Naive thymus-derived CD4-positive, alpha-beta T cell (primary cell): ENCODE measurements at regions not wholly inside any gene's neighbourhood (a gene's known extent, or its start where the extent isn't known, plus 50 kb on each side); places are given as distances from the start of the nearest gene placed in this dataset.

Source experiments
- ATAC-seq: fragments of 150-1000 bp; cut with Tn5 transposase; 2 replicates; pipeline ENCODE4 v1.10.0; 2021; ENCODE audit warnings: mild to moderate bottlenecking, moderate library complexity
- CTCF ChIA-PET: fragments of 350-600 bp; sonication (Branson Sonifier 250); formaldehyde crosslinking; loops from one replicate; lab custom pipeline; 2021; ENCODE audit warnings: antibody characterized with exemption; lab: Charles Lee
- POLR2A ChIA-PET: fragments of 350-600 bp; sonication (Branson Sonifier 250); formaldehyde crosslinking; loops from one replicate; lab custom pipeline; 2021; ENCODE audit warnings: antibody characterized with exemption, inconsistent platforms; lab: Charles Lee
- DNase-seq, 9 donors: peaks; one replicate each; pipeline versions ENCODE4 v3.0.0 to v3.0.0-alpha.2; 2020 to 2022; ENCODE audit warnings: mixed read lengths in 1 of 9
- H3K27ac ChIP-seq: one replicate; pipeline ENCODE4 v1.7.0; 2013; ENCODE audit warnings: mild to moderate bottlenecking, low read depth, low read length, moderate library complexity
- H3K27me3 ChIP-seq, 2 donors: one replicate each; pipeline ENCODE4 v1.7.0; 2013; ENCODE audit warnings: low read length in 2 of 2, mild to moderate bottlenecking in 2 of 2, moderate library complexity in 2 of 2; ENCODE audit not compliant: control insufficient read depth in 2 of 2, insufficient read depth in 2 of 2
- H3K36me3 ChIP-seq, 3 experiments: 1 replicate in 2 of 3; 2 replicates in 1 of 3; pipeline ENCODE4 v1.7.0; 2013; ENCODE audit warnings: low read length in 3 of 3, mild to moderate bottlenecking in 3 of 3, moderate library complexity in 1 of 3; ENCODE audit not compliant: insufficient read depth in 3 of 3, control insufficient read depth in 2 of 3
- H3K4me1 ChIP-seq, 2 donors: one replicate each; pipeline ENCODE4 v1.7.0; 2013; ENCODE audit warnings: low read length in 2 of 2, mild to moderate bottlenecking in 2 of 2, moderate library complexity in 1 of 2; ENCODE audit not compliant: control insufficient read depth in 2 of 2, insufficient read depth in 2 of 2
- H3K4me3 ChIP-seq: 2 replicates; pipeline ENCODE4 v1.7.0; 2013; ENCODE audit warnings: mild to moderate bottlenecking, low read length
- H3K9me3 ChIP-seq, 3 experiments: 1 replicate in 2 of 3; 2 replicates in 1 of 3; pipeline ENCODE4 v1.7.0; 2013; ENCODE audit warnings: low read length in 3 of 3; ENCODE audit not compliant: control insufficient read depth in 2 of 3
- H3K27ac Mint-ChIP-seq, 9 donors: one replicate each; pipeline ENCODE4 v1.8.0; 2020 to 2022; ENCODE audit warnings: mixed read lengths in 9 of 9, mild to moderate bottlenecking in 8 of 9, moderate library complexity in 5 of 9, inconsistent platforms in 2 of 9
- H3K27me3 Mint-ChIP-seq, 5 donors: one replicate each; pipeline ENCODE4 v1.8.0; 2021 to 2022; ENCODE audit warnings: mixed read lengths in 5 of 5, mild to moderate bottlenecking in 1 of 5
- H3K36me3 Mint-ChIP-seq, 5 donors: one replicate each; pipeline ENCODE4 v1.8.0; 2020 to 2022; ENCODE audit warnings: mixed read lengths in 5 of 5, mild to moderate bottlenecking in 3 of 5, inconsistent platforms in 1 of 5
- H3K4me1 Mint-ChIP-seq, 7 donors: one replicate each; pipeline ENCODE4 v1.8.0; 2020 to 2022; ENCODE audit warnings: mixed read lengths in 7 of 7, mild to moderate bottlenecking in 3 of 7, inconsistent platforms in 1 of 7
- H3K4me3 Mint-ChIP-seq, 10 donors: one replicate each; pipeline ENCODE4 v1.8.0; 2020 to 2022; ENCODE audit warnings: mild to moderate bottlenecking in 10 of 10, mixed read lengths in 10 of 10, moderate library complexity in 6 of 10, inconsistent platforms in 2 of 10
- H3K9me3 Mint-ChIP-seq, 11 donors: one replicate each; pipeline ENCODE4 v1.8.0; 2020 to 2022; ENCODE audit warnings: mixed read lengths in 11 of 11, mild to moderate bottlenecking in 4 of 11, inconsistent platforms in 1 of 11, moderate library complexity in 1 of 11
- intact Hi-C, 2 donors: fragments of 100-400 bp; cut with micrococcal nuclease; formaldehyde crosslinking; loops; one replicate each; pipeline ENCODE4 v1.15.1; 2023

DNA sequence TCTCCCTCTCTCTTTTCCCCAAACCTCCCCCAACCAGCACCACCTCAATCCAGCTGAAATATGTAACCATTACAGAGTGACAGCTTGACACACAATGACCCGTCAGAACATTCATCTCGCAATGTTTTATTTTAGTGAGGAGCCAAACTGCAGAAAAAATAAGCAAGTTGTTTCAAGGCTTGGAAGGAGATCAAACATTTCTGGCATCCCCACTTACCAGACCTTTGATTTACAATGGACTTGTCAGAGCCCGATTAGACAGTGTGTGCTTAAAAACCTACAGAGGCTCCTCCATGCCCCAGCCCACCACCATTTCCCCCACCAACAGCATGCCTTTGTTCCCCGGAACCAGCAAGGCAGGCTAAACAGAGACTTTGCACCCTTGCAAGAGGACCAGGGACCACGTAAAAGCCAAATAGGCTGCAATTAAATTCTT is 382.8 kb upstream of the ZNF507 start:
- no peaks in the 10 kb centered on the region for H3K36me3 Mint-ChIP-seq
- intact Hi-C loops, result no loop called here
- no peaks in the 10 kb centered on the region for H3K36me3 ChIP-seq
- ChIA-PET POLR2A (no interaction called here), CTCF (no interaction called here)
- H3K4me3 ChIP-seq, result no peak overlapping the region
- H3K27me3 Mint-ChIP-seq, result peaks cover 0 to 7% (median 0%) of the 10 kb centered on the region in 5 donors
- no peaks in the 10 kb centered on the region for H3K9me3 ChIP-seq
- H3K9me3 Mint-ChIP-seq, result peaks cover 0 to 16% (median 2%) of the 10 kb centered on the region in 11 donors
- no peak overlapping the region for H3K27ac Mint-ChIP-seq
- H3K4me1 ChIP-seq, result no peaks in the 10 kb centered on the region
- H3K27me3 ChIP-seq, result no peaks in the 10 kb centered on the region
- H3K27ac ChIP-seq, result no peak overlapping the region
- DNase-seq, result no peak
- H3K4me3 Mint-ChIP-seq, result no peak overlapping the region
- H3K4me1 Mint-ChIP-seq, result no peaks in the 10 kb centered on the region
- no peak for ATAC-seq

DNA sequence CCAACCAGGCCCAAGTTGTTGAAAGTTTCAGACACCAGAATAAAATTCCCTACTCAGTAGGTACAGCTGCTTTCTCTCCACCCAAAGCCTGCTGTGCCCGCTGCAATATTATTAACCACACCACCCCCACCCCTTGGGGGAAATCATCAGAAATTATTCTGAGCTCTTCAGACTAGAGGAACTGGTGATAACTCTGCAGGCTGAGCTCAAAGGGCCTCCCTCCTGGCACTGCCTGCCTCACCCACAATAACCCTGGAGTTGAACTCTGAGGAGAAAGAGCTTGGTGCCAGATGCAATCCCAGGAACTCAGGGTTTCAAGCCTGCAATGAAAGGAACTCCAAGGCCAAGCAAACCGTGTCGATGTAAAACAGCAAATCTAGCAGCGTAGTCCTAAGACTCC is 381.7 kb upstream of the ZNF507 start:
- Mint-ChIP-seq H3K4me3 (no peak overlapping the region), H3K27ac (no peak overlapping the region), H3K9me3 (peaks cover 0 to 20% (median 0%) of the 10 kb centered on the region in 11 donors), H3K27me3 (peaks cover 0 to 7% (median 0%) of the 10 kb centered on the region in 5 donors), H3K36me3 (no peaks in the 10 kb centered on the region), H3K4me1 (no peaks in the 10 kb centered on the region)
- H3K4me1 ChIP-seq, result no peaks in the 10 kb centered on the region
- no peak overlapping the region for H3K4me3 ChIP-seq
- no peaks in the 10 kb centered on the region for H3K9me3 ChIP-seq
- H3K36me3 ChIP-seq, result no peaks in the 10 kb centered on the region
- no peak for DNase-seq
- no peak overlapping the region for H3K27ac ChIP-seq
- POLR2A ChIA-PET, result no interaction called here
- ATAC-seq, result no peak
- H3K27me3 ChIP-seq, result no peaks in the 10 kb centered on the region
- CTCF ChIA-PET, result no interaction called here
- intact Hi-C loops, result no loop called here

DNA sequence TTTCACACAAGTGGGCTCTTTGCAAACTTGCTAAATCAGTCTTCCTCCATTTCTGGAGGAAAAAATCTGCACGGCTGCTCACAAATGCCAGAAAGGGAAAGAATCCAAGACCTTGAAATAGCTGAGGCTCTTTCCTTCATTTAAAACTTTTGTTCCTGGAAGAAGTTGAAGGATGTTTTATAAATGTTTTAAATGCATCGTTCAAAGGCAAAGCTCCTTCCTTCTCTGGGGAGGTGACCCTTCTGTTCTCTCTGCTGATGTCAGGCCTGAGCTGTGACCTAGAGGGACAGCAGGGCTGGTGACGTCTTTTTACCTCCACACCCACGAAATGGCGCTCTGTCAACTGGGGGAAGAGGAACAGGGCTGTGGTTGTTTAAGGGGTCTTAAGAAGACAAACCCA is 376.4 kb upstream of the ZNF507 start:
- H3K36me3 ChIP-seq, result no peaks in the 10 kb centered on the region
- Mint-ChIP-seq H3K27ac (no peak overlapping the region), H3K27me3 (peaks cover 0 to 10% (median 0%) of the 10 kb centered on the region in 5 donors), H3K4me1 (no peaks in the 10 kb centered on the region), H3K9me3 (peaks cover 0 to 11% (median 0%) of the 10 kb centered on the region in 11 donors), H3K4me3 (no peak overlapping the region), H3K36me3 (no peaks in the 10 kb centered on the region)
- ATAC-seq (no peak), DNase-seq (no peak)
- H3K27me3 ChIP-seq, result no peaks in the 10 kb centered on the region
- no peak overlapping the region for H3K27ac ChIP-seq
- no peak overlapping the region for H3K4me3 ChIP-seq
- POLR2A ChIA-PET, result no interaction called here
- CTCF ChIA-PET, result no interaction called here
- no peaks in the 10 kb centered on the region for H3K9me3 ChIP-seq
- H3K4me1 ChIP-seq, result no peaks in the 10 kb centered on the region
- intact Hi-C loops, result no loop called here

DNA sequence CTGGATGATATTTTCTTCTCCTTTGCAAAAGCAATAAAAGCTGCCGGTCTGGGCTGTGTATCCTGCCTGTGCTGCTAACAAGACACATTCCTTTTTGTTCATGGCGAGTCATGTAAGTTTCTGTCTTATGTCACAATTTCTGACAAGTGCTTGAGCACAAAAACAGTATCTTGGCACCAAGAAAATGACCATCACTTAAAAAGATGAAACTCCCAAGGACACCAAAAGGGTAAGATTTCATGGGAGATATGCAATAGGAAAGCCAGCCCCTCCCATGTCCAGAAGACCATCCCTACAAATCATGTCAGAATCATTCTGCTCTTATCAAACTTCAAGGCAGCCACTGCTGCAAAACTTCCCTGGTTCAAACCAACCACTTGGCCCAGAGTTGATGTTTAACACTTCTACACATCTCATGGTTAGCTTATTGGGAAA is 375.4 kb upstream of the ZNF507 start:
- Histone ChIP-seq H3K4me1 (no peaks in the 10 kb centered on the region), H3K27me3 (no peaks in the 10 kb centered on the region), H3K4me3 (no peak overlapping the region), H3K36me3 (no peaks in the 10 kb centered on the region), H3K9me3 (no peaks in the 10 kb centered on the region), H3K27ac (no peak overlapping the region)
- Mint-ChIP-seq H3K4me3 (no peak overlapping the region), H3K36me3 (no peaks in the 10 kb centered on the region), H3K4me1 (no peaks in the 10 kb centered on the region), H3K27me3 (peaks cover 0 to 10% (median 4%) of the 10 kb centered on the region in 5 donors), H3K9me3 (peaks cover 0 to 14% (median 0%) of the 10 kb centered on the region in 11 donors), H3K27ac (no peak overlapping the region)
- intact Hi-C loops, result no loop called here
- ChIA-PET CTCF (no interaction called here), POLR2A (no interaction called here)
- DNase-seq (no peak), ATAC-seq (no peak)

DNA sequence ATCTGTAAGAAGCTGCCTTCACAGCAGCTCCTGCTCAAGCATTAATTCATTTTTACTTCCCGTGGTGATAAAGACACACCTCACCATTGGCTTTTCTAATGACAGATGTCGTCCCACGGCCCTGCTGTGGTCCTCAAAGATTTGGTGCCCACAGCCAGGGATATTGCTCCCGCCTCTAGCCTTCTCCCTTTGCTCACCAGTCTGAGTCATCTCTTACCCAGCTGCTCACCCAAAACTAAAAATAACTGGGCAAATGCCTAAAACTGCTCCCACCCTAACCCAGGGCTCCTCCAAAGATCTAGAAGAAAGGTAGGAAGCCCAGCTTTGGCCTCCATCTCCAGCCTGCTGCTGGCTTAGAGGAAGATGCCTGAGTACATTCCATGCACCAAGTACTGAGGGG is 371.1 kb upstream of the ZNF507 start:
- H3K27me3 Mint-ChIP-seq, result peaks cover 0 to 10% (median 4%) of the 10 kb centered on the region in 5 donors
- ATAC-seq (no peak), DNase-seq (no peak)
- H3K36me3 Mint-ChIP-seq, result no peaks in the 10 kb centered on the region
- Histone ChIP-seq H3K4me1 (no peaks in the 10 kb centered on the region), H3K27me3 (no peaks in the 10 kb centered on the region), H3K36me3 (no peaks in the 10 kb centered on the region), H3K9me3 (no peaks in the 10 kb centered on the region), H3K27ac (no peak overlapping the region), H3K4me3 (no peak overlapping the region)
- H3K4me3 Mint-ChIP-seq, result no peak overlapping the region
- intact Hi-C loops, result no loop called here
- no peak overlapping the region for H3K27ac Mint-ChIP-seq
- H3K9me3 Mint-ChIP-seq, result peaks cover 0 to 10% (median 4%) of the 10 kb centered on the region in 11 donors
- POLR2A ChIA-PET, result no interaction called here
- no peaks in the 10 kb centered on the region for H3K4me1 Mint-ChIP-seq
- CTCF ChIA-PET, result no interaction called here

DNA sequence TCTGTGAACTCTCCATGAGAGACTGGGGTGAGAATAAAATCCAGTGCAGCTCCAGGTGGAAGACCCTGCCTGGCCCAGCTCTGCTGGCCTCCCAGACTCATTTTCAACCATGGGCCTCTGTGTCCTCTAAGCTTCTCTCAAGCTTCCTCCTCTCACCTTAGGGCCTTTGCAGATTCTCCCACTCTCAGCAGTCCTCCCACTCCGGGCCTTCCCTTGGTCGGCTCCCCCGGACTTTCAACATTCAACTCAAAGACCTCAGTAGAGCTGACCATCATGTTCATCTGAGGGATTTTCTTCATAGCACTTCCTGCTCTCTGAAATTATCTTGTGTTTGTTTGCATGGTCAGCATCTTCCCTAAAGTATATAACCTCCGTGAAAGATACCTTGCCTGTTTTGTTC is 370.5 kb upstream of the ZNF507 start:
- no peak for ATAC-seq
- POLR2A ChIA-PET, result no interaction called here
- DNase-seq, result no peak
- H3K27ac Mint-ChIP-seq, result no peak overlapping the region
- H3K36me3 ChIP-seq, result no peaks in the 10 kb centered on the region
- no peak overlapping the region for H3K27ac ChIP-seq
- no peaks in the 10 kb centered on the region for H3K4me1 Mint-ChIP-seq
- H3K4me1 ChIP-seq, result no peaks in the 10 kb centered on the region
- peaks cover 0 to 10% (median 4%) of the 10 kb centered on the region in 11 donors for H3K9me3 Mint-ChIP-seq
- intact Hi-C loops, result no loop called here
- H3K36me3 Mint-ChIP-seq, result no peaks in the 10 kb centered on the region
- H3K27me3 ChIP-seq, result no peaks in the 10 kb centered on the region
- H3K9me3 ChIP-seq, result no peaks in the 10 kb centered on the region
- H3K27me3 Mint-ChIP-seq, result peaks cover 0 to 10% (median 4%) of the 10 kb centered on the region in 5 donors
- CTCF ChIA-PET, result no interaction called here
- H3K4me3 ChIP-seq, result no peak overlapping the region
- no peak overlapping the region for H3K4me3 Mint-ChIP-seq

DNA sequence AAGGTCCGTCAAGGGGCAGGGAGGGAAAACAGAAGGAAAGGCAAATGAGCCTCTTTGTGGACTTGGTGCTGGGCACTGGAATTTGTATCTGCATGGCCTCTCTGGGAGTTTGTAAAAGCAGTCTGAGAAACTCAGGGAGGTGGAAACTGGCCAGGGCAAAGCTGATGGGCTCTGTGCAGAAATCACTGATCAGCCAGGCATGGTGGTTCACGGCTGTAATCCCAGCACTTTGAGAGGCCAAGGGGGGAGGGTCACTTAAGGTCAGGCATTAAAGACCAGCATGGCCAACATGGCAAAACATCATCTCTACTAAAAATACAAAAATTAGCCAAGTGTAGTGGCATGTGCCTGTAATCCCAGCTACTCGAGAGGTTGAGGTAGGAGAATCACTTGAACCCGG is 369.9 kb upstream of the ZNF507 start:
- Mint-ChIP-seq H3K4me1 (no peaks in the 10 kb centered on the region), H3K36me3 (no peaks in the 10 kb centered on the region), H3K27me3 (peaks cover 0 to 10% (median 4%) of the 10 kb centered on the region in 5 donors), H3K4me3 (no peak overlapping the region), H3K27ac (no peak overlapping the region), H3K9me3 (peaks cover 0 to 10% (median 5%) of the 10 kb centered on the region in 11 donors)
- intact Hi-C loops, result no loop called here
- ChIA-PET CTCF (no interaction called here), POLR2A (no interaction called here)
- Histone ChIP-seq H3K4me3 (no peak overlapping the region), H3K36me3 (no peaks in the 10 kb centered on the region), H3K27me3 (no peaks in the 10 kb centered on the region), H3K9me3 (no peaks in the 10 kb centered on the region), H3K4me1 (no peaks in the 10 kb centered on the region), H3K27ac (no peak overlapping the region)
- ATAC-seq (no peak), DNase-seq (no peak)
